Tibial artery (tissue), 4 donors: ENCODE measurements at regions not wholly inside any gene's neighbourhood (a gene's known extent, or its start where the extent isn't known, plus 50 kb on each side); places are given as distances from the start of the nearest gene placed in this dataset.

Experiments used
- DNase-seq, 2 donors: peaks; one replicate each; pipeline ENCODE4 v3.0.0-alpha.2; 2019
- H3K27ac ChIP-seq, 2 donors: fragments of 200-600 bp; sonication (generic) in 1 of 2; 1 replicate in 1 of 2; 2 replicates in 1 of 2; pipeline ENCODE4 v1.5.1; 2018 to 2019; ENCODE audit warnings: mild to moderate bottlenecking in 1 of 2
- H3K27me3 ChIP-seq, 2 donors: fragments of 200-600 bp; sonication (generic) in 1 of 2; one replicate each; pipeline versions ENCODE4 v1.5.1 to v1.6.0; 2016 to 2019
- H3K36me3 ChIP-seq, 3 donors: fragments of 200-600 bp; sonication (generic) in 2 of 3; one replicate each; pipeline ENCODE4 v1.5.1; 2016 to 2019; ENCODE audit warnings: mild to moderate bottlenecking in 2 of 3
- H3K4me1 ChIP-seq, 4 donors: fragments of 200-600 bp; sonication (generic) in 2 of 4; 1 replicate in 3 of 4; 2 replicates in 1 of 4; pipeline ENCODE4 v1.5.1; 2016 to 2019
- H3K4me3 ChIP-seq, 2 donors: fragments of 200-600 bp; sonication (generic) in 1 of 2; 1 replicate in 1 of 2; 2 replicates in 1 of 2; pipeline ENCODE4 v1.5.1; 2018 to 2019; ENCODE audit warnings: mild to moderate bottlenecking in 2 of 2
- H3K9me3 ChIP-seq, 3 donors: fragments of 200-600 bp; sonication (generic) in 1 of 3; one replicate each; pipeline ENCODE4 v1.5.1; 2016 to 2019
- CTCF ChIP-seq, 2 experiments: fragments of 200-600 bp in 1 of 2; fragments of 450-650 bp in 1 of 2; IDR thresholded peaks; one replicate each; pipeline ENCODE4 v1.5.1; 2017 to 2019; ENCODE audit warnings: antibody characterized with exemption in 2 of 2, mild to moderate bottlenecking in 1 of 2, moderate library complexity in 1 of 2
- intact Hi-C: fragments of 100-400 bp; cut with DNase I; formaldehyde crosslinking; loops from one replicate; pipeline ENCODE4 v1.15.0; 2023; ENCODE audit warnings: low total_unique reads

- no peak for TF ChIP-seq CTCF (IDR thresholded peaks at IDR 0.05)
- Histone ChIP-seq H3K27ac (no peak overlapping the region), H3K27me3 (peaks cover 0 to 15% of the 10 kb centered on the region in 2 donors)
Measured at GRCh38 chr6:156398371-156398770, 378.8 kb upstream of the ARID1B start.

GRCh38 chr6:156396791-156397418, 380.3 kb upstream of the ARID1B start:
- H3K4me1 ChIP-seq: no peaks in the 10 kb centered on the region
- peaks cover 0 to 15% of the 10 kb centered on the region in 2 donors for H3K27me3 ChIP-seq
- H3K36me3 ChIP-seq: no peaks in the 10 kb centered on the region
- no peak for DNase-seq
- H3K27ac ChIP-seq: no peak overlapping the region
- no peaks in the 10 kb centered on the region for H3K9me3 ChIP-seq
- H3K4me3 ChIP-seq: no peak overlapping the region
- intact Hi-C loops: no loop called here
- TF ChIP-seq CTCF (IDR thresholded peaks at IDR 0.05): no peak

More at GRCh38 chr6:156398371-156398770, 378.8 kb upstream of the ARID1B start:
- intact Hi-C loops: no loop called here
- Histone ChIP-seq H3K9me3 (no peaks in the 10 kb centered on the region), H3K4me3 (no peak overlapping the region), H3K4me1 (no peaks in the 10 kb centered on the region), H3K36me3 (no peaks in the 10 kb centered on the region)
- DNase-seq: no peak

- H3K36me3 ChIP-seq: no peaks in the 10 kb centered on the region
- no peak for DNase-seq
- H3K27ac ChIP-seq: no peak overlapping the region
- no peak overlapping the region for H3K4me3 ChIP-seq
- peaks cover 0 to 15% of the 10 kb centered on the region in 2 donors for H3K27me3 ChIP-seq
- TF ChIP-seq CTCF (IDR thresholded peaks at IDR 0.05): no peak
- H3K4me1 ChIP-seq: no peaks in the 10 kb centered on the region
- no peaks in the 10 kb centered on the region for H3K9me3 ChIP-seq
- intact Hi-C loops: no loop called here
Measured at GRCh38 chr6:156396068-156396771, 381.0 kb upstream of the ARID1B start.

GRCh38 chr6:156395276-156395675, 381.9 kb upstream of the ARID1B start:
- DNase-seq: no peak
- no peaks in the 10 kb centered on the region for H3K9me3 ChIP-seq
- no peak overlapping the region for H3K4me3 ChIP-seq
- intact Hi-C loops: no loop called here
- TF ChIP-seq CTCF (IDR thresholded peaks at IDR 0.05): no peak
- no peaks in the 10 kb centered on the region for H3K36me3 ChIP-seq
- H3K4me1 ChIP-seq: no peaks in the 10 kb centered on the region
- H3K27ac ChIP-seq: no peak overlapping the region
- peaks cover 0 to 15% of the 10 kb centered on the region in 2 donors for H3K27me3 ChIP-seq

- no peak for DNase-seq
- no peak for TF ChIP-seq CTCF (IDR thresholded peaks at IDR 0.05)
- Histone ChIP-seq H3K4me1 (no peaks in the 10 kb centered on the region), H3K9me3 (no peaks in the 10 kb centered on the region), H3K36me3 (no peaks in the 10 kb centered on the region), H3K4me3 (no peak overlapping the region), H3K27me3 (peaks cover 0 to 9% of the 10 kb centered on the region in 2 donors), H3K27ac (no peak overlapping the region)
- intact Hi-C loops: no loop called here
Measured at GRCh38 chr6:156392648-156393047, 384.5 kb upstream of the ARID1B start.
